Fibroblast of pulmonary artery (primary cell): ENCODE measurements at regions not wholly inside any gene's neighbourhood (a gene's known extent, or its start where the extent isn't known, plus 50 kb on each side); places are given as distances from the start of the nearest gene placed in this dataset.

Experiments
- DNase-seq: peaks from one replicate; pipeline ENCODE4 v3.0.0-alpha.2; 2010; ENCODE audit warnings: low read depth
- H3K4me3 ChIP-seq: replicated peaks from 2 replicates; pipeline ENCODE4 v1.5.1; 2011; ENCODE audit warnings: low read depth, mild to moderate bottlenecking, control low read depth, low read length, moderate library complexity
- CTCF ChIP-seq: IDR thresholded peaks from 2 replicates; pipeline ENCODE4 v1.5.1; 2011; ENCODE audit warnings: mild to moderate bottlenecking, control low read depth, low read length, inconsistent platforms; ENCODE audit errors: missing control alignments

- TF ChIP-seq CTCF = no peak
- H3K4me3 ChIP-seq = no peak overlapping the region
- no peak for DNase-seq
Measured at GRCh38 chr11:92909214-92909613, 60.2 kb upstream of the MTNR1B start.

- no peak for DNase-seq
- TF ChIP-seq CTCF = no peak
- no peak overlapping the region for H3K4me3 ChIP-seq
Measured at GRCh38 chr11:92911478-92911877, 58.0 kb upstream of the MTNR1B start.

GRCh38 chr11:92915551-92915950 is 53.9 kb upstream of the MTNR1B start:
- no peak for TF ChIP-seq CTCF
- no peak for DNase-seq
- no peak overlapping the region for H3K4me3 ChIP-seq

GRCh38 chr11:92916299-92916698 is 53.2 kb upstream of the MTNR1B start:
- DNase-seq = no peak
- TF ChIP-seq CTCF = no peak
- H3K4me3 ChIP-seq = no peak overlapping the region

GRCh38 chr11:92917927-92918326 is 51.5 kb upstream of the MTNR1B start:
- no peak for DNase-seq
- no peak for TF ChIP-seq CTCF

GRCh38 chr11:92919048-92919447 is 50.4 kb upstream of the MTNR1B start:
- DNase-seq = no peak
- no peak overlapping the region for H3K4me3 ChIP-seq
- TF ChIP-seq CTCF = no peak

More at GRCh38 chr11:92917927-92918326, 51.5 kb upstream of the MTNR1B start:
- no peak overlapping the region for H3K4me3 ChIP-seq
